Subcutaneous abdominal adipose tissue (tissue), 5 donors: ENCODE measurements at regions not wholly inside any gene's neighbourhood (a gene's known extent, or its start where the extent isn't known, plus 50 kb on each side); places are given as distances from the start of the nearest gene placed in this dataset.

Experiments used
- H3K27ac ChIP-seq: one replicate; pipeline ENCODE4 v1.7.0; 2013; ENCODE audit warnings: low read depth, mild to moderate bottlenecking, inconsistent platforms, low read length, moderate library complexity
- H3K27me3 ChIP-seq, 5 donors: one replicate each; pipeline ENCODE4 v1.7.0; 2013; ENCODE audit warnings: low read length in 5 of 5, inconsistent platforms in 1 of 5; ENCODE audit not compliant: control insufficient read depth in 5 of 5, insufficient read depth in 4 of 5
- H3K36me3 ChIP-seq, 5 donors: one replicate each; pipeline ENCODE4 v1.7.0; 2013; ENCODE audit warnings: low read length in 5 of 5; ENCODE audit not compliant: control insufficient read depth in 5 of 5, insufficient read depth in 5 of 5
- H3K4me1 ChIP-seq, 5 donors: one replicate each; pipeline ENCODE4 v1.7.0; 2013; ENCODE audit warnings: low read length in 5 of 5, mild to moderate bottlenecking in 3 of 5, moderate library complexity in 1 of 5; ENCODE audit not compliant: control insufficient read depth in 5 of 5, insufficient read depth in 5 of 5
- H3K4me3 ChIP-seq, 5 donors: one replicate each; pipeline ENCODE4 v1.7.0; 2013; ENCODE audit warnings: low read length in 5 of 5, low read depth in 1 of 5
- H3K9ac ChIP-seq, 5 donors: one replicate each; pipeline ENCODE4 v1.7.0; 2013; ENCODE audit warnings: low read length in 5 of 5, mild to moderate bottlenecking in 4 of 5, moderate library complexity in 3 of 5
- H3K9me3 ChIP-seq, 5 donors: one replicate each; pipeline ENCODE4 v1.7.0; 2013; ENCODE audit warnings: low read length in 5 of 5; ENCODE audit not compliant: control insufficient read depth in 5 of 5
- donor health status: healthy.
- donor health status: healthy.
- donor health status: healthy.
- donor health status: healthy.
- donor health status: healthy.

DNA sequence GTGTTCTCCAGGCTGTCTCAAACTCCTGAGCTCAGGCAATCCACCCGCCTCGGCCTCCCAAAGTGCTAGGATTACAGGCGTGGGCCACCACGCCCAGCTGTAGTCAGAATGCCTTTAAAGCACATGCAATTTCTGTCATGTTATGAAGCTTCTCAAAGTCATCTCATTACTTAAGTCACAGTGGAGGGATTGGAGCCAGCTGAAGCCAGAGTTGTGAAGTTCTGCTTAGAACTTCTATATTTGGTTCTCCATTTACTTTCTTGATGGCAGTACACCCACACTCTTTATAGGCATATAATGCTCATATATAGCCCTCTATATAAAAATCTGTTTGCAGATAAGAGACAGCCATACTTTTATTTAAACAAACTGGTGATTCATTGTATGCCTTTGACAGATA lies 68.8 kb upstream of the CWC22 start:
- H3K36me3 ChIP-seq = no peaks in the 10 kb centered on the region
- no peak overlapping the region for H3K9ac ChIP-seq
- H3K27me3 ChIP-seq = no peaks in the 10 kb centered on the region
- H3K9me3 ChIP-seq = no peaks in the 10 kb centered on the region
- no peak overlapping the region for H3K27ac ChIP-seq
- H3K4me1 ChIP-seq = no peaks in the 10 kb centered on the region
- H3K4me3 ChIP-seq = no peak overlapping the region

- H3K4me1 ChIP-seq = no peaks in the 10 kb centered on the region
- H3K4me3 ChIP-seq = no peak overlapping the region
- no peaks in the 10 kb centered on the region for H3K36me3 ChIP-seq
- no peaks in the 10 kb centered on the region for H3K27me3 ChIP-seq
- H3K27ac ChIP-seq = no peak overlapping the region
- H3K9me3 ChIP-seq = peaks cover 2 to 8% (median 5%) of the 10 kb centered on the region in 5 donors
- H3K9ac ChIP-seq = no peak overlapping the region
These were observed 64.7 kb upstream of the CWC22 start for GRCh38 chr2:180071797-180072196.

GRCh38 chr2:180063494-180064092 lies 56.5 kb upstream of the CWC22 start:
- no peaks in the 10 kb centered on the region for H3K36me3 ChIP-seq
- H3K27ac ChIP-seq = no peak overlapping the region
- H3K9ac ChIP-seq = no peak overlapping the region
- H3K4me3 ChIP-seq = no peak overlapping the region
- no peaks in the 10 kb centered on the region for H3K9me3 ChIP-seq
- no peaks in the 10 kb centered on the region for H3K4me1 ChIP-seq
- no peaks in the 10 kb centered on the region for H3K27me3 ChIP-seq

- Histone ChIP-seq H3K27me3 (no peaks in the 10 kb centered on the region), H3K9ac (no peak overlapping the region), H3K4me1 (no peaks in the 10 kb centered on the region), H3K9me3 (no peaks in the 10 kb centered on the region), H3K4me3 (no peak overlapping the region), H3K36me3 (no peaks in the 10 kb centered on the region), H3K27ac (no peak overlapping the region)
These were observed 55.1 kb upstream of the CWC22 start for GRCh38 chr2:180062178-180062577.

GRCh38 chr2:180061546-180061945 lies 54.4 kb upstream of the CWC22 start:
- Histone ChIP-seq H3K9me3 (no peaks in the 10 kb centered on the region), H3K36me3 (no peaks in the 10 kb centered on the region), H3K4me1 (no peaks in the 10 kb centered on the region), H3K4me3 (no peak overlapping the region), H3K9ac (no peak overlapping the region), H3K27me3 (no peaks in the 10 kb centered on the region), H3K27ac (no peak overlapping the region)

DNA sequence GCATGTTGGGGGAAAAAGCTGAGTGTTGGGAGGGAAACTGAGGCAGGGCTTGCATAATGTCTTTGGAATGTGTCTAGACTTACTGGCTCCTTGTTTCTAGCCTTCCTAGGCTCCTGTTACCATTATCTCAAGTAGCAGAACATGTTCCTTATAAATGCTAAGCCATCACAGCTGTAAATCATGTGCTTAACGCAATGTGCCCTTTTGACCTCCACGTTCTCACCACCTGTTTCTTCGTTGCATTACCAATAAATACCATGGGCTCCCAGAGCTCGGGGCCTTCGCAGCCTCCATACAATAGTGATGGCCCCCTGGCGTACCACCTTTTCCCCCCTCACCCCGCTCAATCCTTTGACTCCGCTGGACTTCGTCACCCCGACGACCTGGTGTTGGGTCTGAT lies 54.0 kb upstream of the CWC22 start:
- Histone ChIP-seq H3K27me3 (no peaks in the 10 kb centered on the region), H3K9ac (no peak overlapping the region), H3K4me1 (no peaks in the 10 kb centered on the region), H3K36me3 (no peaks in the 10 kb centered on the region), H3K4me3 (no peak overlapping the region), H3K9me3 (no peaks in the 10 kb centered on the region), H3K27ac (no peak overlapping the region)

- Histone ChIP-seq H3K36me3 (no peaks in the 10 kb centered on the region), H3K9ac (no peak overlapping the region), H3K27ac (no peak overlapping the region), H3K4me1 (no peaks in the 10 kb centered on the region), H3K27me3 (no peaks in the 10 kb centered on the region), H3K4me3 (no peak overlapping the region), H3K9me3 (no peaks in the 10 kb centered on the region)
These were observed 51.9 kb upstream of the CWC22 start for GRCh38 chr2:180058993-180059392.

GRCh38 chr2:180057706-180058412 lies 50.8 kb upstream of the CWC22 start:
- H3K27me3 ChIP-seq = no peaks in the 10 kb centered on the region
- H3K27ac ChIP-seq = no peak overlapping the region
- H3K4me3 ChIP-seq = no peak overlapping the region
- H3K9ac ChIP-seq = no peak overlapping the region
- no peaks in the 10 kb centered on the region for H3K9me3 ChIP-seq
- no peaks in the 10 kb centered on the region for H3K36me3 ChIP-seq
- H3K4me1 ChIP-seq = no peaks in the 10 kb centered on the region
